Calu3 (cell line): ENCODE measurements at regions not wholly inside any gene's neighbourhood (a gene's known extent, or its start where the extent isn't known, plus 50 kb on each side); places are given as distances from the start of the nearest gene placed in this dataset.
A peak's percentile ranks its signal among the peaks of the same experiment; 100 is the strongest.

Experiments used
- BruUV-seq: library from RNA; stranded (reverse); fragments of 400-500 nt; replicated peaks from 2 replicates; lab custom pipeline; 2021; lab: Mats Ljungman, UMichigan
- CTCF ChIA-PET: fragments of 300-600 bp; sonication (Branson Sonifier 250); formaldehyde crosslinking; loops from one replicate; lab custom pipeline; 2022; ENCODE audit warnings: antibody characterized with exemption; lab: Charles Lee
- DNase-seq: peaks from one replicate; pipeline ENCODE4 v3.0.0; 2022
- H3K27ac Mint-ChIP-seq: one replicate; pipeline ENCODE4 v1.8.0; 2022; ENCODE audit warnings: mixed read lengths; ENCODE audit not compliant: unreplicated experiment
- H3K27me3 Mint-ChIP-seq: one replicate; pipeline ENCODE4 v1.8.0; 2022; ENCODE audit warnings: mixed read lengths; ENCODE audit not compliant: unreplicated experiment
- H3K36me3 Mint-ChIP-seq: one replicate; pipeline ENCODE4 v1.8.0; 2022; ENCODE audit warnings: mild to moderate bottlenecking, moderate library complexity, mixed read lengths; ENCODE audit not compliant: insufficient read depth, unreplicated experiment
- H3K4me1 Mint-ChIP-seq: one replicate; pipeline ENCODE4 v1.8.0; 2022; ENCODE audit warnings: mild to moderate bottlenecking, low read depth, mixed read lengths; ENCODE audit not compliant: unreplicated experiment
- H3K4me3 Mint-ChIP-seq: one replicate; pipeline ENCODE4 v1.8.0; 2022; ENCODE audit warnings: mild to moderate bottlenecking, low read depth, moderate library complexity, mixed read lengths; ENCODE audit not compliant: unreplicated experiment
- H3K9me3 Mint-ChIP-seq: one replicate; pipeline ENCODE4 v1.8.0; 2022; ENCODE audit warnings: low read depth, mixed read lengths; ENCODE audit not compliant: unreplicated experiment
- CTCF ChIP-seq: fragments of 200-600 bp; IDR thresholded peaks from one replicate; pipeline ENCODE4 v1.8.0; 2022; ENCODE audit warnings: antibody characterized with exemption; ENCODE audit not compliant: unreplicated experiment
- intact Hi-C: fragments of 100-400 bp; cut with micrococcal nuclease; formaldehyde crosslinking; loops from one replicate; pipeline ENCODE4 v1.10.0; 2022; ENCODE audit not compliant: unreplicated experiment

- CTCF ChIA-PET, result interaction anchor here (0.6 kb wide), 1 partner anchor 15 kb away, joined by 3 read pairs; no protein-coding TSS in a partner anchor
- intact Hi-C loops, result no loop called here
- H3K4me3 Mint-ChIP-seq, result no peak overlapping the region
- no peak overlapping the region for H3K27ac Mint-ChIP-seq
- H3K36me3 Mint-ChIP-seq, result no peaks in the 10 kb centered on the region
- peaks cover 2% of the 10 kb centered on the region for H3K9me3 Mint-ChIP-seq
- no peak for DNase-seq
- TF ChIP-seq CTCF, result no peak
- no peaks in the 10 kb centered on the region for H3K27me3 Mint-ChIP-seq
- no TSS peak for BruUV-seq
- peaks cover 34% of the 10 kb centered on the region for H3K4me1 Mint-ChIP-seq
These were observed 424.3 kb upstream of the FAT3 start for GRCh38 chr11:91800208-91800914.

GRCh38 chr11:91798240-91798639, 426.4 kb upstream of the FAT3 start:
- peaks cover 24% of the 10 kb centered on the region for H3K4me1 Mint-ChIP-seq
- H3K4me3 Mint-ChIP-seq, result no peak overlapping the region
- no peaks in the 10 kb centered on the region for H3K27me3 Mint-ChIP-seq
- intact Hi-C loops, result no loop called here
- no TSS peak for BruUV-seq
- no peaks in the 10 kb centered on the region for H3K36me3 Mint-ChIP-seq
- no peak for TF ChIP-seq CTCF
- DNase-seq, result no peak
- no peak overlapping the region for H3K27ac Mint-ChIP-seq
- H3K9me3 Mint-ChIP-seq, result peaks cover 2% of the 10 kb centered on the region
- CTCF ChIA-PET, result no interaction called here

GRCh38 chr11:91796999-91797398, 427.6 kb upstream of the FAT3 start:
- peaks cover 2% of the 10 kb centered on the region for H3K9me3 Mint-ChIP-seq
- BruUV-seq, result no TSS peak
- intact Hi-C loops, result no loop called here
- peaks cover 15% of the 10 kb centered on the region for H3K4me1 Mint-ChIP-seq
- DNase-seq, result no peak
- no peaks in the 10 kb centered on the region for H3K27me3 Mint-ChIP-seq
- CTCF ChIA-PET, result no interaction called here
- no peak overlapping the region for H3K4me3 Mint-ChIP-seq
- H3K36me3 Mint-ChIP-seq, result no peaks in the 10 kb centered on the region
- TF ChIP-seq CTCF, result no peak
- H3K27ac Mint-ChIP-seq, result peak overlapping the region; percentile 64

GRCh38 chr11:91795139-91795887, 429.3 kb upstream of the FAT3 start:
- Mint-ChIP-seq H3K9me3 (peaks cover 2% of the 10 kb centered on the region), H3K27ac (no peak overlapping the region), H3K4me3 (no peak overlapping the region), H3K27me3 (no peaks in the 10 kb centered on the region), H3K4me1 (peaks cover 15% of the 10 kb centered on the region), H3K36me3 (no peaks in the 10 kb centered on the region)
- no TSS peak for BruUV-seq
- no peak for DNase-seq
- no peak for TF ChIP-seq CTCF
- intact Hi-C loops, result no loop called here
- CTCF ChIA-PET, result interaction anchor here (0.6 kb wide), 1 partner anchor 19 kb away, joined by 3 read pairs; no protein-coding TSS in a partner anchor
